Jurkat, Clone E6-1 (cell line): ENCODE measurements at regions not wholly inside any gene's neighbourhood (a gene's known extent, or its start where the extent isn't known, plus 50 kb on each side); places are given as distances from the start of the nearest gene placed in this dataset.

ENCODE experiments used
- DNase-seq: peaks from one replicate; pipeline ENCODE4 v3.0.0-alpha.2; 2011; ENCODE audit warnings: low read depth, low spot score
- H3K4me3 ChIP-seq: 2 replicates; pipeline ENCODE4 v1.5.1; 2011; ENCODE audit warnings: mild to moderate bottlenecking, low read length, control low read depth, moderate library complexity

DNA sequence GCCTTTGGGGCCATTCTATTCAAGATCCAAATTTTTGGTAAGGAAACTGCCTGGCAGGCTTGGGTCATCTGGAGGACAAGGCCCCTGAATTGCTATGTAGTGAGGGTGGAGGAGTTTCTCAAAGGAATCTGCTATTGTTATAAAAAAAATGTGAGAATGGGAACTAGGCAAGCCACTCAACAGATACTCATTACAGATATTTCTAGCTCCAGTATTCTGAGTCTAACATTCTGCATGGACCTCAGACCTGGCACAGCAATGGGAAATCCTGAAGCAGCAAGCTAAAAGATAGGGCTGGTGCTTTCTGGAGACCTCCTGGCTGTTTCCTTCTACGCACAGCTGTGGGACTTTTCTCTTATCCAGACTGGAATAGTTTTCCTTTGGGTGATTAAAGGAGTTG is 430.7 kb upstream of the RBMS3 start:
- no peak for DNase-seq

DNA sequence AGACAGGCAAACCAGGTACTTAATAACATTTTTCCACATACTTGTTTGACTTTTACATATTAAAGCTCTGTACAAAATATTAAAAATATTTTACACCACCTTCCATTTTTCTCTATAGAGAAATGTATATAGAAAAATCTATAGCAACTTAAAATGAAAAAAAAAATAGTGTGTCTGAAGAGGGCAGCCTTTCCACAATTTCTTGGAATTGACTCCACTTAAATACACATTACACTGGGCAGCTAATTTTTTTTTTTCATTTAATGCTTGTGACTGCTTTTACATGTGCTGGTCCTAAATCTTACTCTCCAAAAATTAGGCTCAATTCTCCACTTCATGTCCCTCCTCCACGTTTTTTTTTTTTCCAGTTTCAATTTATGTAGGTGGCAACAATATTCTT is 427.0 kb upstream of the RBMS3 start:
- DNase-seq = no peak

More for the DNA sequence above, 430.7 kb upstream of the RBMS3 start:
- no peak overlapping the region for H3K4me3 ChIP-seq

GRCh38 chr3:28856796-28857195 is 424.1 kb upstream of the RBMS3 start:
- H3K4me3 ChIP-seq = no peak overlapping the region
- DNase-seq = no peak

More for the DNA sequence above, 427.0 kb upstream of the RBMS3 start:
- no peak overlapping the region for H3K4me3 ChIP-seq

- no peak for DNase-seq
- H3K4me3 ChIP-seq = no peak overlapping the region
These were observed 421.0 kb upstream of the RBMS3 start for GRCh38 chr3:28859897-28860296.

DNA sequence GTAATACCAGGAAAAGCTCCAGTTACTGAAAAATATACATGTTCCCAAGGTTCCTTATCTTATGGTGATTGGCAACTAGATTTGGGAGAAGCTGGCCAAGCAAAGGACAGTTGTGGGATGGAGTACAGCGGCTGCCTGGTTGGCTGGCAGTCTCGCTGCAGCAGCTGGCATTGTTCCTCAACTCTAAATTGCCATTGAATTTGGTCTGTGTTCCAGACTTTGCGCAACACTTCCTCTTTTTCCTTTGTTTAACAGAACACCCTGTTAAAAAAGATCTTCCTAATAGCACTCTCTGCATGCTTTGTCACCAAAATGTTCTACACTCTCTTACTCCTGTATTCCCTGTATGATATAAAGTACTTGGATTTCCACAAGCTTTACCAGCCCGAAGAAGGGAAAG is 420.6 kb upstream of the RBMS3 start:
- DNase-seq = no peak
- no peak overlapping the region for H3K4me3 ChIP-seq

DNA sequence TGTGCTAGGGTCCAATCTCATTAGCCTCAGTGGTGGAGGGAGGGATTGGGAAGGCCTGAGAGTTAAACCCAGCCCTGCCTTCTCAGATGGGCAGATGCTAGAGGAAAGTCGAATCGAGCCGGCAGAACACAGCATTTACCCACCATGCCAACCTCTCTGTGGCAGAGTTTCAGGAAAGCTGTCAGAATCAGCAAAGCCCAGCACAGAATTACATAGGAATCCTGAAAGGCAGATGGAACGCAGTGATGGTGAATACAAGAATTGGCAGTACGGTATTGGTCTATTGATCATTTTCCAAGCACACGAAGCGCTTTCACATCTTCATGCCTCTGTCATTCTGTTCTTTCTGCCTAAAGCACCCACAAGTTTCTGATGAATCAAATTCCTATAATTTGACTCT is 417.7 kb upstream of the RBMS3 start:
- H3K4me3 ChIP-seq = no peak overlapping the region
- no peak for DNase-seq

- H3K4me3 ChIP-seq = no peak overlapping the region
- DNase-seq = no peak
These were observed 413.0 kb upstream of the RBMS3 start for GRCh38 chr3:28867836-28868235.

DNA sequence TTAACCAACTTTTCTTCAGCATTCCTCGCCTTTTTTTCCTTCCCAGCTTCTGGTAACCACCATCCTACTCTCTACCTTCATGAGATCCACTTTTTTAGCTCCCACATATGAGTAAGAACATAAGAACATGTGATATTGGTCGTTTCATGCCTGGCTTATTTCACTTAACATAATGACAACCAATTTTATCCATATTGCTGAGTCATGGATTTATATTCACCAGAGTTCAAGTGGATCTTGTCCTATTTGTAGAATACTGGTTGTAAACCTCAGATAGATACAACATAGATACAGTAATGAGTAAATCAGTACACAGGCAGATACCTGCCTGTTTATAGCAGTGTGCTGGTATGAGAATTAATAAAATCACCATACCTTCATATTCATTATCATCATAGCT is 412.0 kb upstream of the RBMS3 start:
- no peak overlapping the region for H3K4me3 ChIP-seq
- DNase-seq = no peak

DNA sequence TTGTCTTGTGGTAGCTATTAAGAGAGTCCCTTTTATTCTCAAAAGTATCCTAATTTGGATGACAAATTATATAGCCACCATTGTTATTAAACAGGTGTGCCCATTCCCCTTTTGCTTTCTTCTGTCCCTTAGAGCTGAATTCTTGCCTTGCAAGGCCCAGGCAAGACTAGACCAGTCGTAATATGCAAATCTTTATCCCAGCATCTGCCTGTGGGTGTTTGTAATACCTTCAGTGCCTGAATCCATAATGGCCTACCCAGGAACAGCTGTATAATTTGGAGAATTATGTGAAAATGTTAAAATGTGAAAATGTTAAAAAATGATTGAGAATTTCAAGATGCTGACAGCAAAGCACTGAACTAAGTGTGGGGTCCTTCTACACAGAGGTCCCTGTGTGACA is 403.0 kb upstream of the RBMS3 start:
- no peak overlapping the region for H3K4me3 ChIP-seq
- DNase-seq = no peak

DNA sequence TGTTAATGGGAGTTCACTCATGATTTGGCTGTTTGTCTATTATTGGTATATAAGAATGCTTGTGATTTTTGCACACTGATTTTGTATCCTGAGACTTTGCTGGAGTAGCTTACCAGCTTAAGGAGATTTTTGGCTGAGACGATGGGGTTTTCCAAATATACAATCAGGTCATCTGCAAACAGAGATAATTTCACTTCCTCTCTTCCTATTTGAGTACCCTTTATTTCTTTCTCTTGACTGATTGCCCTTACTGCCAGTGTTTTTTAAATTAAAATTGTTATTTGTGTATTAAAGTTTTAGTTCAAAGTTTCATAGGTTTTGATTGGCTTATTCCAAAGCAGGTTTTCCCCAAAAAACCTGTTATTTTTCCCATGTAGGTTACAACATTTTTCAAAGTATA is 390.5 kb upstream of the RBMS3 start:
- DNase-seq = no peak
- H3K4me3 ChIP-seq = no peak overlapping the region

GRCh38 chr3:28891485-28891884 is 389.4 kb upstream of the RBMS3 start:
- DNase-seq = no peak
- no peak overlapping the region for H3K4me3 ChIP-seq

GRCh38 chr3:28900301-28900700 is 380.6 kb upstream of the RBMS3 start:
- H3K4me3 ChIP-seq = no peak overlapping the region
- no peak for DNase-seq

GRCh38 chr3:28901018-28901417 is 379.9 kb upstream of the RBMS3 start:
- DNase-seq = no peak
- no peak overlapping the region for H3K4me3 ChIP-seq

GRCh38 chr3:28903171-28903601 is 377.7 kb upstream of the RBMS3 start:
- no peak overlapping the region for H3K4me3 ChIP-seq
- no peak for DNase-seq

- DNase-seq = peak; percentile 7
These were observed 375.1 kb upstream of the RBMS3 start for GRCh38 chr3:28905798-28906197.

DNA sequence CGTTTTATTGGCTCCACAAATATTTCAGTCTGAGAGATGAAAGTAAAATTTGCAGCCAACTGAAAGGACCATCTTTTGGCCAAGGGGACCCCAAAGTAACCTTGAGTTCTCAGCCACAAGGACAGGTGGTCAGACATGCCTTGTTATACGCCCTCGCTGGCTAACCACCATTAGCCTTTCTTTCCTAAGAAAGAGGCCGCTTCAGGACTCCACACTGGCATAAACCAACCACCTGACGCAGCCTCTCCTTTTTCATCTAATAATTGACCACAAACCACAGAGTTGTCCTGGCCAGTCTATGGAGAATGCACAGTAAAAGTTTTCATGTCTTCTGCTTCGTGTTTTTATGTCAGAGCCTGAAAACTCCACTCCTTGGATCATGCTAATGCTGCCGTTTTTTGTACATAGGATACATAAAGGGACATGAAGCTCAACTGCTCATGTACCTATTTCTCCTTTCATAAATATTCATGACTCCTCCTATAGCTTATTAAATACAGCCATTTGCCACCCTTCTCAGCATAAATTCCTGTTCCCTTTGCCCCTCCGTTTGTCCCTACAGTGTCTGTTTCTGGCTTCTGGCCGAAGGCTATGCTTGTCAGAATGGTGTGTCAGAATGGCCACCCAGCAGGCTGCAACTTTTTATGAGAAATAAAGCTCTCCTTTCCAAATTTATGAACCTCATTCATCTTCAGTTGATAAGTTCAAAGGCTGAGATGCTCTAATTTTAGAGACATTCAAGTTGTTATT is 374.1 kb upstream of the RBMS3 start:
- DNase-seq = no peak
- H3K4me3 ChIP-seq = no peak overlapping the region

More at GRCh38 chr3:28905798-28906197, 375.1 kb upstream of the RBMS3 start:
- H3K4me3 ChIP-seq = no peak overlapping the region

- H3K4me3 ChIP-seq = no peak overlapping the region
- no peak for DNase-seq
These were observed 373.3 kb upstream of the RBMS3 start for GRCh38 chr3:28907616-28908015.

- DNase-seq = no peak
- H3K4me3 ChIP-seq = no peak overlapping the region
These were observed 368.6 kb upstream of the RBMS3 start for GRCh38 chr3:28912120-28912885.

DNA sequence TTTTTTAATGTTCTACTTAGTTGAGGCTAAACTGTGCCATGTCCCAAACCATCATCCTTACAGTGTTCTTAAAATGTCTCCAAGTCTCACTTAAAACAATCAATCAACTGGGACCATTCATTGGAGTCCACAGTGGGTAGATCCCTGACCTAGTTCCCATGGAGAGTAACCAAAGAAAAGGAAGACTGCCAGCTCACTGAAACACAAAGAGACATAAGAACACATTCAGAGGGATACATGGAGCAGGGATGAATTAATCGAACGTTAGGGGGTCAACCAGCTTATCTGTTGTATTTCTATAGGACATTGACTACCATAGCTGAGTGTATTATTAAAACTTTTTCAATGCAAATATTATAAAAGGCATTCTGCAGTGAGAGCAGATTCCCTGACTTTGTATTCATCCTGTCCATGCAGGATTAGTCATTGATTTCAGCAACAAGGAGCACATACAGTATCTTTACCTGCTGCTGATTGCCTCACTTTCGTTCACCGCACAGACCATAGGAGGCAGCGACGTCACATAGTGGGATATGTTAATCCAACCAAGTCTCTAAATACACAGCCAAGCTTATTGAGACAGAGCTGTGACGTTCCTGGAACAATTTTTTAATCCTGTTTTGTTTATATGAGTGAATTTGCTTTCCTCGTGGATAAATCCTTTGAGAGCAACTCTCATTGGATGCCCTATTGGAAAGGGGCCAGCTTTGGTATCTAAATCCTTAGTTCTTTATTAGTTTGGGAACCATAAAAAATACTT is 364.9 kb upstream of the RBMS3 start:
- no peak for DNase-seq
- H3K4me3 ChIP-seq = no peak overlapping the region
